Testis (tissue), 2 donors: ENCODE measurements at regions not wholly inside any gene's neighbourhood (a gene's known extent, or its start where the extent isn't known, plus 50 kb on each side); places are given as distances from the start of the nearest gene placed in this dataset.

Experiments used
- DNase-seq: peaks from one replicate; pipeline ENCODE4 v3.0.0-alpha.2; 2019
- H3K27ac ChIP-seq, 2 donors: fragments of 200-600 bp; sonication (generic); one replicate each; pipeline ENCODE4 v1.5.1; 2019
- H3K27me3 ChIP-seq: fragments of 200-600 bp; sonication (generic); one replicate; pipeline ENCODE4 v1.5.1; 2019
- H3K36me3 ChIP-seq: fragments of 200-600 bp; sonication (generic); one replicate; pipeline ENCODE4 v1.5.1; 2017; ENCODE audit warnings: low read depth; ENCODE audit errors: missing control alignments
- H3K4me1 ChIP-seq: fragments of 200-600 bp; sonication (generic); one replicate; pipeline ENCODE4 v1.5.1; 2019
- H3K4me3 ChIP-seq, 2 donors: fragments of 200-600 bp; sonication (generic); one replicate each; pipeline ENCODE4 v1.5.1; 2017 to 2019
- H3K9me3 ChIP-seq: fragments of 200-600 bp; sonication (generic); one replicate; pipeline ENCODE4 v1.5.1; 2017
- CTCF ChIP-seq, 3 experiments: fragments of 450-650 bp in 2 of 3; fragments of 200-600 bp in 1 of 3; sonication (generic) in 1 of 3; IDR thresholded peaks; one replicate each; pipeline ENCODE4 v1.5.1; 2016 to 2019; ENCODE audit warnings: antibody characterized with exemption in 3 of 3, mild to moderate bottlenecking in 2 of 3, moderate library complexity in 1 of 3
- POLR2A ChIP-seq: fragments of 450-650 bp; IDR thresholded peaks from one replicate; pipeline ENCODE4 v1.6.1; 2017; ENCODE audit warnings: antibody characterized with exemption, mild to moderate bottlenecking, moderate library complexity
- WGBS, 2 donors: methylation state at CpG; one replicate each; pipeline ENCODE4 v1.1.5; 2018; 5-methylcytosine and 5-hydroxymethylcytosine counted together
- intact Hi-C: fragments of 100-400 bp; cut with DNase I; formaldehyde crosslinking; loops from one replicate; pipeline ENCODE4 v1.15.1; 2023; ENCODE audit warnings: low total_unique reads

- Histone ChIP-seq H3K27ac (no peak overlapping the region), H3K4me1 (peaks cover 6% of the 10 kb centered on the region), H3K36me3 (no peaks in the 10 kb centered on the region), H3K4me3 (no peak overlapping the region), H3K27me3 (no peaks in the 10 kb centered on the region), H3K9me3 (no peaks in the 10 kb centered on the region)
- TF ChIP-seq POLR2A (no peak), CTCF (IDR thresholded peaks at IDR 0.05) (no peak)
- DNase-seq: no peak
- intact Hi-C loops: no loop called here
- WGBS, 2 donors: 89 to 94% methylated on average over 1 of the region's 1 CpG
Observed at GRCh38 chr18:48473816-48474215, 64.6 kb upstream of the ZBTB7C start.

- DNase-seq: no peak
- no peaks in the 10 kb centered on the region for H3K27me3 ChIP-seq
- no peak for TF ChIP-seq CTCF (IDR thresholded peaks at IDR 0.05)
- no peak for TF ChIP-seq POLR2A
- WGBS, 2 donors: 61 to 65% methylated on average over 3 of the region's 3 CpGs
- H3K4me3 ChIP-seq: no peak overlapping the region
- H3K4me1 ChIP-seq: peaks cover 11% of the 10 kb centered on the region
- H3K27ac ChIP-seq: no peak overlapping the region
- H3K36me3 ChIP-seq: no peaks in the 10 kb centered on the region
- H3K9me3 ChIP-seq: no peaks in the 10 kb centered on the region
- intact Hi-C loops: no loop called here
Observed at GRCh38 chr18:48472610-48473009, 63.4 kb upstream of the ZBTB7C start.

DNA sequence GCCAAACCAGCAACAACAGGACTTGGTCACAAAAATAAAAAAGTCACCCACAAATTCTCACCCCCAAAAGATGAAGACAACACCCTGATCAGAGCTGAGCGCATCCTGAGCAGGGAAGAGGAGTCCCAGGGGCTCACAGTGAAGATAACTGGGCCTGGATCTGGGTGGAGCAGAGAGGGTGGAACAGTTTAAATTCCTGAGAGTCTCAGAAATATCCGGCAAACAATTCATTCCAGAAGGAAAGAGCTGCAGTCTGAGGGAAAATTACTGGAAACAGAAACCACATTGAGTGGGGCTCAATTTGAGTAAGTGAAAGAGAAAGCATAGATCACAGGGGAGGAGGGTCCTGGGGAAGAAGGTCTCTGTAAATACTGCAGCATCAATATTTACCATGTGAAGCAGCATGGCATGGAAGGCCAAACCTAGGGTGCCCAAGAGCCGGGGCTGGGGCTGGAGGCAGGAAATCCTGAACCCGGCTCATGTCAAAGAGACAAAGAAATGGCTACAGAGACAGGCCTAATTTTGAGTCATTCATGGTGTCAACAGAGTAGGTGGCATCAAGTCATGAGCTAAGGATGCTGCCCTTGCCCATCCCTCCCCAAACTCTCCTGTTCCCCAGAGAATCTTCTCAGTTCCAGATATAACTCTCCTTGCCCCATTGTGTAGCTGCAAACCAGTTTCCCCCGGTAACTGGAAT, 61.4 kb upstream of the ZBTB7C start:
- WGBS, 2 donors: 74 to 85% methylated on average over 5 of the region's 5 CpGs
- Histone ChIP-seq H3K9me3 (no peaks in the 10 kb centered on the region), H3K36me3 (no peaks in the 10 kb centered on the region), H3K4me1 (peaks cover 10% of the 10 kb centered on the region), H3K27ac (peak overlapping the region; percentile 39 to 67), H3K4me3 (no peak overlapping the region), H3K27me3 (no peaks in the 10 kb centered on the region)
- DNase-seq: no peak
- no peak for TF ChIP-seq CTCF (IDR thresholded peaks at IDR 0.05)
- TF ChIP-seq POLR2A: no peak
- intact Hi-C loops: no loop called here

- Histone ChIP-seq H3K4me1 (peaks cover 10% of the 10 kb centered on the region), H3K4me3 (no peak overlapping the region), H3K36me3 (no peaks in the 10 kb centered on the region), H3K9me3 (no peaks in the 10 kb centered on the region), H3K27ac (peak overlapping the region in 1 of 2 donors; percentile 11), H3K27me3 (no peaks in the 10 kb centered on the region)
- no peak for TF ChIP-seq CTCF (IDR thresholded peaks at IDR 0.05)
- TF ChIP-seq POLR2A: no peak
- intact Hi-C loops: no loop called here
- 30 to 94% methylated on average over 2 of the region's 2 CpGs for WGBS, 2 donors
- no peak for DNase-seq
Observed at GRCh38 chr18:48468151-48468550, 59.0 kb upstream of the ZBTB7C start.

DNA sequence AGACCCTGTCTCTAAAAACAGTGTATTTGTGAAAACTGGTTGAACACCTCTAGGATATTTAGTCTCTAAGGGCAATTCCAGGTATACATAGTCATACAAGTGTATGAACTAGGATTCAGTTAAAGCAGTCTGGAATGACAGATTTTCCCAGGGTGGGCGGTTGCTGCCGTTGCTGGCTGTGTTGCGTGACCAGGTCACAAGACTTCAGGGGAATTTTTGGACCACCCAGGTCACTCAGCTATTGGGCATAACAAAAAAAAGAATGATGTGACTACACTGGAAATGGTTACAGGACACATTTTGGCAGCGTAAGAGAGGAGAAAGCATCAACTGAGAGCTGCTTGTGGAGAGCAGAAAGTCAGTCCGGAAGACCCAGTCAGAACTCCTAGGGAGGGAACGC, 58.0 kb upstream of the ZBTB7C start:
- 58 to 77% methylated on average over 6 of the region's 6 CpGs for WGBS, 2 donors
- no peak overlapping the region for H3K4me3 ChIP-seq
- no peak overlapping the region for H3K27ac ChIP-seq
- peaks cover 10% of the 10 kb centered on the region for H3K4me1 ChIP-seq
- H3K9me3 ChIP-seq: no peaks in the 10 kb centered on the region
- no peaks in the 10 kb centered on the region for H3K27me3 ChIP-seq
- DNase-seq: no peak
- intact Hi-C loops: no loop called here
- TF ChIP-seq POLR2A (no peak), CTCF (IDR thresholded peaks at IDR 0.05) (no peak)
- no peaks in the 10 kb centered on the region for H3K36me3 ChIP-seq
